Stimulated activated naive CD4-positive, alpha-beta T cell treated with Interleukin-2 at 50 U/mL for 16 hours (primary cell): ENCODE measurements at regions not wholly inside any gene's neighbourhood (a gene's known extent, or its start where the extent isn't known, plus 50 kb on each side); places are given as distances from the start of the nearest gene placed in this dataset.

Source experiments
- DNase-seq: peaks from one replicate; lab custom pipeline; 2025; lab: John Stamatoyannopoulos, UW

DNA sequence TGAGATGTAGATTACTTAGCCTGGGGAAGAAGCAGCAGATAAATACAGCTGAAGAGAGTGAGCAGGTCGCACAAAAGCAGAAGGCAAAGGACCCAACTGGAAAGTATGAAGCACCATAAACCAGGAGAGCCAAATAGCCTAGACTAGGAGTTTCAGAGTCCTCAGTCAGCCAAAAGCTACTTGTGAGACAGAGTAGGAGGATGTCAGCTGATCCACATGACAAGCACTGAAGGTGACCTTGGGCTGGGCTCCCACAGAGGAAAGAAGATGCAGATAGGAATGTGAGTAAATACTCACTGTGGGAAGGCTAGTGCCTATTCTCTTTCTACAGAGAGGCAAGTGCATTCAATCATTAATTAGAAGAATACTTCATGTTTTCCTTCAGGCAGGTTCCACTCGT is 274.0 kb upstream of the POU3F2 start:
- DNase-seq, result no peak

- no peak for DNase-seq
Observed at GRCh38 chr6:98560841-98561240, 273.5 kb upstream of the POU3F2 start.

- DNase-seq, result no peak
Observed at GRCh38 chr6:98566126-98566525, 268.2 kb upstream of the POU3F2 start.

DNA sequence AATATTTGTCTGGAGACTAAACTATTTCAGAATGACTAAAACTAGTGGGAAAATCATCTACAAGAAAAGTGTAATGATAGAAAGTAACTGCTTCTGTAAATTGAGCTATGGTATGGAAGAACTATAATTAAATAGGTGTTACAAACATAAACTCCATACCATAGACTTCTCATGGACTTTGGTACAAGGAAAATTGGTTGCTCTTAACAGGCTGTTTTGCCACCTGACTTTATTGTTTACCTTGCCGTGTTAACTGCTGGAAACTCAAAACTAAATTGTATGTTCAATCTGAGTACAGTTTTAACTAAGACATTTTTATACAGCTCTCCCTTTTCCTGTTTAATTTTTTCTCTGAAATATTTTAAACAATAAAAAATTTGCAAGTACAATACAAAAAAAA is 261.8 kb upstream of the POU3F2 start:
- no peak for DNase-seq

DNA sequence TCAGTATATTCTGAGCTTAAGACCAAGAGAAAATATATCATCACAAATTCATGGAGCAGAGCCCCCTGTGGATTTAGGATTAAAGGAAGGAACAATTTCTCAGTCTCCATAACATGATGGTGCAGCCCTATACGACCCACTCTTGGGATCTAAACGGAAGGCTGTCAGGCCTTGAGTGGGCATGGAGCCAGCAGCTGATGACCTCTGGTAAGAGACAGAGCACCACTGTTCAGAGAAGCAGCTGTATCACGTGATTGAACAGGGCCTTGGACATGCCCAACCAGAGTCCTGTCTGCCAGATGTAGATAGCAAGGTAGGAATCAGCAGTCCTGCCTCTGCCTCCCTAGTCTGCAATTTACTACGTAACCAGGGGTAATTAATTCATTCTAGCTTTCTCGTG is 259.4 kb upstream of the POU3F2 start:
- no peak for DNase-seq

- DNase-seq, result no peak
Observed at GRCh38 chr6:98576791-98577190, 257.6 kb upstream of the POU3F2 start.

DNA sequence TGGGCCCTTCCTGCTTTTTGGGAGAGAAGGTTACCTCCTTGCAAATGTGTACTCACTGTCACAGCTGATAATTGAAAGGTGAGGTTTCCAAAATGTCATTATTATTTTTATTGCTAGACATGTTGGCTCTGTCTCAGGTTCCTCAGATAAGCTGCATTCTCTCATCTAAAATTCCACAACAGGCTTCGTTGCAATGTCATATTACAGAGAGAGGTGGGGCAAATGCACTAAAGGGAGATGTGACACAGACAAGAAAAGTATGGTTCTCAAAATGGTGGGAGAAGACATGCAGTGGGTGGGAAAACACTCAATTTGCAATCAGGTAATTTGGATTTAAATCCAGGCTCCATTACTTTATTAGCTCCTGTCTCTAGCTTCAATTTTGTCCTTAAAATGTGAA is 256.4 kb upstream of the POU3F2 start:
- no peak for DNase-seq

- DNase-seq, result no peak
Observed at GRCh38 chr6:98579079-98579478, 255.3 kb upstream of the POU3F2 start.

DNA sequence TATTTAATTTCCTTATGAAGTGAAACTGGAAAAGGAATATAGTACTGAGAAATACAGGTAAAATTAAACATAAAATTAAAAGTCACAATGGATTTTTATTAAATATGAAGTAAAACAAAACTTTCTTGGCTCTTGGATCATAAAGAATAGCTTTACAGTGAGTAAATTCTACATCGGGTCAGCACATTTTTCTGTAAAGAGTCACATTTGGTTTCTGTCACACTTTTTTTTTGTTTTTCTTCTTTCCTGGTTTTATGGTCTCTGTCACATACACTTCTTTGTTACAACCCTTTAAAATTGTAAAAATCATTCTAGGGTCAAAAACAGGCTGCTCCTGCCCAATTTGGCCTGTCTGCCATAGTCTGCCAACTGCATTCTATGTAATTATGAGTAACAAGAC is 254.4 kb upstream of the POU3F2 start:
- DNase-seq, result no peak

GRCh38 chr6:98581705-98582104 is 252.7 kb upstream of the POU3F2 start:
- DNase-seq, result no peak

- no peak for DNase-seq
Observed at GRCh38 chr6:98583506-98583905, 250.9 kb upstream of the POU3F2 start.

GRCh38 chr6:98586163-98586562 is 248.2 kb upstream of the POU3F2 start:
- no peak for DNase-seq

DNA sequence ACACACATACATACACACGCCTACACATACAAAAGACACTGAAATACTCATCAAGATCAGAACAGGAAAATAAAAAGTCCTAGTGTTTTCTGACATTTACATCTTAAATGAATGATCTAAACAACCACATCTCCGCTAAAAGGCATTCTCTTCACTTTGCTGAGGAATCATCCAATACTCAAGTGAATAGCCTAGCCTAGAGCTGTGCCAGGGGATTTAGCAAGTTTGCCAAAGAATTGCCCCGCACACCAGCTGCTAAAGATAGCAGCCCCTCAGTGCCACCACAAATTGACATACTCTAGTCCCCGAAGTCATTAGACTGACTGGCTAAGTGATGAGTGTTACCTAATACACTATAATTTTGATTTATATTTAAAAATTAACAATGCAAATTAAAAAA is 246.8 kb upstream of the POU3F2 start:
- DNase-seq, result no peak

GRCh38 chr6:98589536-98589935 is 244.8 kb upstream of the POU3F2 start:
- DNase-seq, result no peak

DNA sequence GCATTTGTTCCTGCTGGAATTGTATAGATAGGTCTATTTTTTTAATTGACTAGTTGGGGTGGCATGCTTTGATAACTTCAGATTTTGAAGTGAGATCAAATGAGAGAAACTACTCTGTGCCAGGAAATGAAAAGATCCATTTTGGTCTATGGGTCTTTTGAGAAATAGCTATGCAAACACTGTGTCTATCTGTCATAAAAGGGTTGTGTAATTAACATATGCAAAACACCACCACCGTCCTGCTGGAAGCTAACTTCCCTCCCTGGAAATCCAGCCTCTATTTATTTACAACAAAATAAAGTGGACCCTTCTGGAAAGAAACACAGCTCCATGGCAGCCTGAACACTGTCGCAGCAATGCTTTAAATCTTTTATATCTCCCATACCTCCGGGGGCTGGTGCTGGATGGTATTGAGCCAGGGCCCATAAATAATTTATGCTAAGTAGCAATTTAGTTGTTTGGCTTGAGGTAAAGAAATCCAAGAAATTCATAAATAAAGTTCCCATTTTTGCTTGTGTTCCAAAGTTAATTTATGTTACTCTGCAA is 244.2 kb upstream of the POU3F2 start:
- DNase-seq, result no peak

DNA sequence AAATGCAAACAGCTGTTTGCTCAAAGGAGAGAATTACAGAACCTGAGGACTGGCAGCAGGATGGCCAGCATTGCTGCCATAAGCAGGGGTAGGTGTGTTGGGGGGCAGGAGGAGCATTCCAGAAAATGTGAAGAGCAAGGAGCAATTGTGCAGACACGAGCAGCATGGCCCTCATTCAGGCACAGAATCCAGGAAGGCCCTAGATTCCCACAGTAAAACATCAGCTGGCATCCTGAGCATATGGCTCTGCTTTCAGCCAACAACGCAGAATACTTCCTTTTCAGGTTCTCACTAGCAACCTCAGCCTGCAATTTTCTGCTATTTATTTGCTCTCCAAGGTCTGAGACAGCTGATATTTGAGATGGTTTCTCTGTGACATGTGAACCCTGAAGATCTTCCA is 243.4 kb upstream of the POU3F2 start:
- no peak for DNase-seq

DNA sequence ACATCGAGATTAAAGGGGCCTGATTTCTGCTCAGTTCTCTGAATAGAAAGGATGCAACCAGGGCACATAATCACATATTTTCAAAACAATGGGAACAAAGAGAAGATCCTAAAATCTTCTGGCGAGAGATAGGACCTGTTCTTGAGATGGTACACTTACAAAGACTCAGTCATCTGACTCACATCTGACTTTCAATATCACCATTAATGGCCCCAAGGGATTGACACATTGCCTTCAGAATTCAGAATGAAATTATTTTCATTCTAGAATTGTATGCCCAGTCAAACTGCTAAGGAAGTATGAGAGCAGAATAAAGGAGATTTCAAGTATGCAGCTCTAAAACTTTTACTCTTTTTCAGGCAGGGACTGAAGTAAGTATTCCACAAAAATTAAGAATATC is 240.7 kb upstream of the POU3F2 start:
- DNase-seq, result no peak

- no peak for DNase-seq
Observed at GRCh38 chr6:98601716-98602115, 232.7 kb upstream of the POU3F2 start.

- no peak for DNase-seq
Observed at GRCh38 chr6:98605705-98606104, 228.7 kb upstream of the POU3F2 start.

- no peak for DNase-seq
Observed at GRCh38 chr6:98627129-98627775, 207.1 kb upstream of the POU3F2 start.

DNA sequence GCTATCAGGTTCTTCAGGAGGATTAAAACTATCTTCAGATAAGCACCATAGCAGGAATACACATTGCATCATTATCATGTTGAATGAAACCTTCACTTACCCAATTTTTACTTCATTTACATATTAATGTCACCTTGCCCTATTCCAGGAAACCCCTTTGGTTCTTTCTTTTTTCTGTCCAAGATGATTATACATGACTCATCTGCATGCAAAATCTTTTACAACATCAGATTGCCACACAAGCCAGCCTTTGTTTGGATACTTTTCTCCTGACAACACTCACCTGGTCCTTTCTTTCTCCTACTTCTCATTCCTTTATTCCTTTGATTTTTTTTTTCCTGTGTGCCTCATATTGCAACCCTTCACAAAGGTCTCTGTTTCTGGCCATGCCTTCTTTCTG is 200.5 kb upstream of the POU3F2 start:
- no peak for DNase-seq

DNA sequence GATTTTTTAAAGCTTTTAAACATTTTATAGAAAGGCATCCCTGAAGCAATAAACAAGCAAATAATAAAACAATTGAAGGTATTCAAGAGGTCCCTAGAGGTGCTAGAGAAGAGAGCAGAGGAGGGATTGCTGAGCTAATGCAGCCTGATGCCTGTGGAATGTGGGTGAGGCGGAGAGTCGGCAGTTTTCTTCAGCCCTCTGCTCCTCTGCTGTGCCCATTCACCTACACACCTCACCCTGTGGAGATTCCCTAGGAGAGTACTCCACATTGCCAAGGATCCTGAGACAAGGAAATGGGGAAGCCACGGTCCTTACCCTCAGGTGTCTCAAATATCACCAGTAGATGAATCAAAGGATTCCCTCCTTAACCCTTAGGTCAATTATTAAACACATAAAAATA is 199.8 kb upstream of the POU3F2 start:
- no peak for DNase-seq

DNA sequence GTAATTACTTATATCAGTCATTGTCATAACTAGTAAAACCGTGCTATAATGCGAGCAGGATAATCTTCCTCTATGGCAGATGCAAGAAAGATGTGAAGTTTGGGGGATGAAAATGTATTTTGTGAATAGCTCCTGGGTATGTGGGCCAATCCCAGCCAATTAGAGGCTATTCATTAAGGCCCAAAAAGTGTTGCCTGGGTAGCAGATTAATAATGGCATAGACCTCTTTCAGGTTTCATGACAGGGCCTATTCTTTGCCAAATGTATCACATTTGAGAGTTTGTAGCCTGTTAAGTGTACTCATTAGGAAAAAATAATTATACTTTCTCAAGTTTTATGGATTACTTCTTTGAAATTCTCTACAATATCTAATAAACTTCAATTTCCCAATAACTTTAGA is 199.2 kb upstream of the POU3F2 start:
- no peak for DNase-seq

DNA sequence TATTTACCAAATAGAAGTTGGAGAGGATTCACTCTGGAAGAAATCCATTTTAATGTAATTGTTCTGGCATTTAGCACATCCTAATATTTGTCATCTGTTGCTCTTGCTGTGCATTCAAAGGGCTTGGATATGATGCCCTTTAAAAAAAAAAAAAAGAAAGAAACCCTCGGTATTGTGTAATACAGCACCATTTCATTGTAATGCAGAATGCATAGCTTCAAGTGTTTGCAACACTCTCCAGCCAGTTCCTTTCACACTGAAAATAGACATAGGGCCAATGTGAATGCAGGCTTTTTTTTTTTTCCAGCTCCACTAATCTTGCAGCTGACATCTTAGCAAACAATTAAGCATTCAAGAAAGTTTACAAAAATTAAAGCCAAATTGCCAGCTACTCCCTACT is 197.4 kb upstream of the POU3F2 start:
- DNase-seq, result no peak
